HPDE6-E6E7 (cell line): ENCODE measurements at regions not wholly inside any gene's neighbourhood (a gene's known extent, or its start where the extent isn't known, plus 50 kb on each side); places are given as distances from the start of the nearest gene placed in this dataset.
A peak's percentile ranks its signal among the peaks of the same experiment; 100 is the strongest.

ENCODE experiments used
- DNase-seq: peaks from one replicate; pipeline ENCODE4 v3.0.0; 2011; ENCODE audit warnings: missing footprints; ENCODE audit errors: extremely low spot score

DNA sequence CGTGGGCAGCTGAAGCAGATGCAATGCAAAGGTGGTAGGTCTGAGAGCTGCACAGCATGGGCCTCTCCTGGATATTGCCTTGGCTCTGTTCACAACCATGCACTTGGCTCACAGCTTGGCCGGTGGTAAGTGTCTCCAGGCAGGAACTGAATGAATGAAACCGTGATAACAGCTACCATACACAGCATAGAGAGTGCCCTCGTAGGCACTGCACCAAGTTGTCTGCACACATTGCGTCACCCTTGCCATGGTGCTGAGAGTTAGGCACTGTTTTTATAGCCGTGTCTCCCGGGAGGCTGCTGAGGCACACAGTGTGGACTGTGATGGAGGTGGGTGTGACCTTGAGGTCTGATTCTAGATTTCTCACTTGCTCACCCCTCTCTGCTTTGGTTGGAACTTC, 157.6 kb upstream of the VASH1 start:
- DNase-seq: no peak

DNA sequence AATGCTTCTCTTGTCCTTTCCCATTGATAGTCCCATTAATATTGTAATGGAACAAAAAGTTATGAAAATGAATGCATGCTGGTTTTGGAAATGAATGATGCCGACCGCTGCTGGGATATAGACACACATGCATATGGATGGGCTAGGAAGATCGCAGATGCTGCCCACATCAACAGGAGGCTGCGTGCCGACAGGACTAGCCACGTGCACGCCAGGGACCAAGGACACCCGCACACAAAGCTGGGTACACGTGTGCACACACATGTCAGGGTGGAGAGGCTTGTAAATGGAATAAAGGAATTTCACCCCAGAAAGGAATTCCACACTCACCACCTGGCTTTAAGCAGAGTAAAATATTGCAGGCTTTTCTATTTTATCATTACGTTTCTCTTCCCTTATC, 153.8 kb upstream of the VASH1 start:
- no peak for DNase-seq

- no peak for DNase-seq
Measured at GRCh38 chr14:76612654-76613053, 148.6 kb upstream of the VASH1 start.

DNA sequence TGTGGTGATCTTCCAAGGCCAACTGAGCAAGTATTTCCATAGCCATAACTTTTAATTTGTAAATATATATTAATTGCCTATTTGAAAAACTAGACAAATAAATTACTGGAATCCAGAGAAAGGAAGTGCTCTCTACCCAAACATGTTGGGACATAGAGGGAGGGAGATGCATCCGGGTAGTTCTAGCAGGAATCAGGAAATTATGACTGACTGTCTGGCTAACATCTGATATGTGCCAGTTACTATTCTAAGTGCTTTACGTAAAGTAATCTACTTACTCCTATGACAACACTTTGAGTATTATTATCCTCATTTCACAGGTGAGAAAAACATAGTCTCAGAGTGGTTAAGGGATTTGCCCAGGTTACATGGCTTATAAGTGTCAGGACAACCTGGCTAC, 147.7 kb upstream of the VASH1 start:
- no peak for DNase-seq

DNA sequence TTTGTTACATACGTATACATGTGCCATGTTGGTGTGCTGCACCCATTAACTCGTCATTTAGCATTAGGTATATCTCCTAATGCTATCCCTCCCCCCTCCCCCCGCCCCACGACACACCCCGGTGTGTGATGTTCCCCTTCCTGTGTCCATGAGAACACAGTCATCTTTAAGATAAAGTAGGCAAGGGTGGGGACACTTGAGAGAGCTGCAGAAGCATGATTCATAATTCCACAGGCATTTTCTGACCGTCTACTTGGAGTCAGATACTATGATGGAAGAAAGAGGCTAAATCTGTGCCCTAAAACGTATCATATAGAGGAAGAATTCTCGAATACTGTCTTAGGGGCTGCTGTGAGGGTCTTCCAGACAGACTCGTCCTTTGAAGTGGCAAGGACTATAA, 145.9 kb upstream of the VASH1 start:
- peak; percentile 28 for DNase-seq

DNA sequence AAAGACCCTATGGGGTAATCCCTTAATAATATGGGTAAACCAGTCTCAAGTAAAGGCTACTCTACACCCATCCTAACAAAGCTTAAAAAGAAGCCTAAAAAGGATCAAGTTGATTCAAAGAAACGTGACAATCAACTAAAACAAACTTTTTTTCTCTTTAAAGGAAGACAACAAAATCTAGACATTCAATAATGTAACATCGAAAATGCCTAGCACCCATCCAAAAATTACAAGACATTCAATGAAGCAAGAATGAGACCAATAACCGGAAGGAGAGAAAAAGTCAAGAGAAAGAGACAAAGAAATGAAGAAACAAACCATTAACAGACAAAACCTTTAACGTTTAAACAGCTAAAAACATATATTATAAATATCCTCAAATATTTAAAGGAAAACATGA, 143.8 kb upstream of the VASH1 start:
- no peak for DNase-seq

DNA sequence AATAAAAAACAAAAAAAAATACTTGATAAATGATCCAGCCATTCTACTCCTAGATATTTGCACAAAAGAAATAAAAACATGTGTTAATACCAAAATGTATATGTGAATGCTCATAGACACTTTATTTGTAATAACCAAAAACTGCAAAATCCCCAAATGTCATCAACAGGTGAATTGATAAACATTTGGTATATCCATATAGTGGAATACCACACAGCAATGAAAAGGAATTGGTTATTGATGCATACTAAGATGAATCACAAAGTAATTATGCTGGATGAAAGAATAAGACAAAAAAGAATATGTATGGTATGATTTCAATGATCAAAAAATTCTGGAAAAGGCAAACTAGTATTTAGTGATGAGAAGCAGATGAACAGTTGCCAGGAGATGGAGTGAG, 124.7 kb upstream of the VASH1 start:
- no peak for DNase-seq

DNA sequence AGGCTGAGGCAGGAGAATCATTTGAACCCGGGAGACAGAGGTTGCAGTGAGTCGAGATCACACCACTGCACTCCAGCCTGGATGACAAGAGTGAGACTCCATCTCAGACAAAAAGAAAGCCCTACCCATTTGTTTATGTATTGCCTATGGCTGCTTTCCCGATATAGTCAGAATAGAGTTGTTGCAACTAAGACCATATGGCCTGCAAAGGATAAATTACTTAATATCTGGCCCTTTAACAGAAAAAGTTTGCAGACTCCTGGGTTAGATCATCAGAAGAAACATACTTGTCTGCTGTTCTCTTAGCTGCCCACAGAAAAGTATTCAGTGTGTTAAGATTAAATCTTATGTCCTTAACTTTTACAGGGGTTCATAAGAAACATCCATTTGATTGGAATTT, 122.4 kb upstream of the VASH1 start:
- DNase-seq: no peak

- no peak for DNase-seq
Measured at GRCh38 chr14:76639606-76640229, 121.5 kb upstream of the VASH1 start.

GRCh38 chr14:76640923-76641395, 120.3 kb upstream of the VASH1 start:
- DNase-seq: no peak

GRCh38 chr14:76641541-76641940, 119.7 kb upstream of the VASH1 start:
- no peak for DNase-seq

DNA sequence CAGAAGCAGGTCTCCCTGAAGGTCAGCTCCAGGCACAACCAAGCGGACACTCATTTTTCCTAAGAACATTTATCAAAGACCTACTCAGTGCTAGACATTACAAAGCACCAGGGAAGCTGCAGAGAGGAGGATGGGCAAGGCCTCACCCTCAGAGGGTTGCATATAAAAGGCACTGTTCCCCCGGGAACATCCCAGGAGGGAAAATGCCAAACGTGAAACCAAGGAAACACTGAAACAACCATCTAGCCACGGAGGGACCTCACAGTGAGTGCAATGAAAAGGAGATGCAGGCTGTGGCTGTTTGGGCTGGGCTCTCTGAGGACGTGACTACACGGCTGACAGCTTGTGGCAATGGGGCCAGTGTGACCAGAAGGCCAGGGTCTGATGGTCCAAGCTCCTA, 117.4 kb upstream of the VASH1 start:
- no peak for DNase-seq

- DNase-seq: peak; percentile 72
Measured at GRCh38 chr14:76644855-76645518, 116.3 kb upstream of the VASH1 start.

- DNase-seq: peak; percentile 46
Measured at GRCh38 chr14:76647697-76648298, 113.5 kb upstream of the VASH1 start.

- DNase-seq: no peak
Measured at GRCh38 chr14:76651410-76652055, 109.7 kb upstream of the VASH1 start.

DNA sequence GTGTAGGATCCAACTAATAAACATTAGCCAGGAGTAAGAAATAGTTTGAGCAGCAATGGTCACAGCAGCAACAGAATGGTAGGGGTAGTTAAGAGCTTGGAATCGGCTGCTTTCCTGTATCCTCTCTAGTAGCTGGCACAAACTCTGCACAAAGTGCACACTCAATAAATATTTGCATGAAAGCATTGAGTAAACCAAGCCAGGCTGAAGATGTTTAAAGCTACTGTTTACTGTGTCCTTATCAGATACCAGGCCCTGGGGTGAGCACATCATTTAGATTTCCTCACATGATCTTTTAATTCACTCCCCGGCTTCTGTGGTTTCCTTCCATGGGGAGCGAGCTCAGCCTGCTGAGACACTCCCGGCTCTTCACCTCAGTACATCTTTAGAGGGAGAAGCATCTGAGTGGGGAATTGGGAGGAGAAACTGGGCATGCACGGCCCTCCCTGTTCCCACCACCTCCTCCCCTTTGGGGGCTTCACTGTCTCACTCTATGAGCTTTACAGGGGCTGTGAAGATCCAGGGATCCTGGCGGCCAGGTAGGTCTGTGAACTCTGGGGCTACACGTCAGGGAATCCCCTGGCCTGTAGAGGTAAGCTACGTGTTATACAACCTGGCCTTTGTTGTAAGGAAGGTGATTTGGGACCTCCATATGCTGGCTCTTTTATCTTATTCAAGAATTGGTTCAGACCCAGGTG, 107.2 kb upstream of the VASH1 start:
- DNase-seq: no peak

GRCh38 chr14:76654573-76655108, 106.6 kb upstream of the VASH1 start:
- no peak for DNase-seq

DNA sequence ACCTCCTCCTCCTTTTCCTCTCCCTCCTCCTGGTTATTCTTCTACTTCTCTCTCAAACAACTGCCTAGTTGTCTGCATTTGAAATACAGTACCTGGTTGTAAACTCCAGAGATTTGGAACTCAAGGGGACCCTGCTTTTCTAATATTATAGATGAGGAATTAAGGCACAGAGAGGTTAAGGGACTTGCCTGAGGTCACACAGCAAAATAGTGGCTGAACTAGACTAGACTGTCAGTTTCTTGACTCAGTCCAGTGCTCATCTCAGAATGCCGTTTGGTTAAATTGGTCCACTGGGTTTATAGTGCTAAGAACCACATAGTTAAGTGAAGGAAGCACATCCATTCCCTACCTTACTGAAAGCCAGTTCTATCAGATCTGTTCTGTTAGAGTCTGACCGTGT, 105.9 kb upstream of the VASH1 start:
- DNase-seq: no peak

DNA sequence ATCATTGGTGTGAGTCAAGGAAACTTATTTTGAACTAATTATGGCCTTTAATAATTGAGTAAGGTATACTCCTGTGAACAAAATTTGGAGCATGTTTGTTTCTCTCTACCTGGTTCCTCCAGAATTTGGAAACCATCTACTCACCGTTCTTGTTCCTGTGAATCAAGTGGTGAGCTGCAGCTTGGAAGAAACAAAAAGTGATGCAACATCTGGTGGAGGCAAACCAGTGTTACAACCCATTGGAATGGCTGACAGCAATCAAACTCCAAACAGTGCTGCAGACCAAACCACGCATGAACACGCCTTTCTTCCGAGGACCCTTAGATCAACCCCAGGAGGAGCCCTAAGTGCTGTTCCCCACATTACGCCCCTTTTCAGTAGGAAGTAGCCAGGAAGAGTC, 104.7 kb upstream of the VASH1 start:
- DNase-seq: no peak

- no peak for DNase-seq
Measured at GRCh38 chr14:76657404-76657803, 103.9 kb upstream of the VASH1 start.

- DNase-seq: no peak
Measured at GRCh38 chr14:76657846-76658245, 103.4 kb upstream of the VASH1 start.

- no peak for DNase-seq
Measured at GRCh38 chr14:76662580-76662979, 98.7 kb upstream of the VASH1 start.
